GM23338 (cell line): ENCODE measurements at regions not wholly inside any gene's neighbourhood (a gene's known extent, or its start where the extent isn't known, plus 50 kb on each side); places are given as distances from the start of the nearest gene placed in this dataset.

Experiments
- ATAC-seq: fragments of 200-7000 bp; cut with Tn5 transposase; 3 replicates; pipeline ENCODE4 v1.9.1; 2020
- DNase-seq: peaks from one replicate; pipeline ENCODE4 v3.0.0-alpha.2; 2015; ENCODE audit warnings: low spot score
- H2AFZ ChIP-seq: fragments of 200-600 bp; sonication (generic); 2 replicates; pipeline ENCODE4 v1.8.0; 2016; ENCODE audit warnings: antibody characterized with exemption, mild to moderate bottlenecking, moderate library complexity
- H3F3A ChIP-seq: fragments of 200-600 bp; sonication (generic); replicated peaks from 2 replicates; pipeline ENCODE4 v1.8.0; 2017; ENCODE audit warnings: antibody characterized with exemption, mixed run types, low read depth
- H3K27ac ChIP-seq: fragments of 200-600 bp; sonication (generic); 2 replicates; pipeline ENCODE4 v1.6.1; 2016; ENCODE audit warnings: low read depth
- H3K27me3 ChIP-seq: fragments of 200-600 bp; sonication (generic); 2 replicates; pipeline ENCODE4 v1.8.0; 2016; ENCODE audit warnings: mild to moderate bottlenecking, mixed run types, moderate library complexity; ENCODE audit not compliant: insufficient read depth
- H3K36me3 ChIP-seq: fragments of 200-600 bp; sonication (generic); 2 replicates; pipeline ENCODE4 v1.8.0; 2016; ENCODE audit warnings: mild to moderate bottlenecking; ENCODE audit not compliant: insufficient read depth
- H3K4me1 ChIP-seq: fragments of 200-600 bp; sonication (generic); 2 replicates; pipeline ENCODE4 v1.8.0; 2016; ENCODE audit warnings: mild to moderate bottlenecking, moderate library complexity; ENCODE audit not compliant: insufficient read depth
- H3K4me2 ChIP-seq: fragments of 200-600 bp; sonication (generic); 2 replicates; pipeline ENCODE4 v1.7.1; 2017; ENCODE audit warnings: mixed run types
- H3K4me3 ChIP-seq: fragments of 200-600 bp; sonication (generic); 2 replicates; pipeline ENCODE4 v1.6.1; 2016; ENCODE audit warnings: mixed run types
- H3K79me2 ChIP-seq: fragments of 200-600 bp; sonication (generic); replicated peaks from 2 replicates; pipeline ENCODE4 v1.8.0; 2017; ENCODE audit warnings: mild to moderate bottlenecking; ENCODE audit not compliant: insufficient read depth
- H3K9me2 ChIP-seq: fragments of 200-600 bp; sonication (generic); 2 replicates; pipeline ENCODE4 v1.8.0; 2017; ENCODE audit not compliant: insufficient read depth
- H4K20me1 ChIP-seq: fragments of 200-600 bp; sonication (generic); replicated peaks from 2 replicates; pipeline ENCODE4 v1.8.0; 2017; ENCODE audit warnings: mild to moderate bottlenecking; ENCODE audit not compliant: insufficient read depth
- H3K27ac Mint-ChIP-seq: 2 replicates; pipeline ENCODE4 v1.8.0; 2020; ENCODE audit warnings: inconsistent platforms, mild to moderate bottlenecking, moderate library complexity, mixed read lengths
- H3K27me3 Mint-ChIP-seq: 3 replicates; pipeline ENCODE4 v1.8.0; 2022; ENCODE audit warnings: low read depth, mild to moderate bottlenecking, moderate library complexity, mixed read lengths, inconsistent platforms; ENCODE audit not compliant: insufficient read depth, poor library complexity
- H3K36me3 Mint-ChIP-seq: 3 replicates; pipeline ENCODE4 v1.8.0; 2021; ENCODE audit warnings: low read depth, mild to moderate bottlenecking, inconsistent platforms, moderate library complexity, mixed read lengths
- H3K4me1 Mint-ChIP-seq: 3 replicates; pipeline ENCODE4 v1.8.0; 2020; ENCODE audit warnings: mild to moderate bottlenecking, inconsistent platforms, mixed read lengths
- H3K4me3 Mint-ChIP-seq: 3 replicates; pipeline ENCODE4 v1.8.0; 2021; ENCODE audit warnings: moderate library complexity, mild to moderate bottlenecking, inconsistent platforms, mixed read lengths
- H3K9me3 Mint-ChIP-seq: 3 replicates; pipeline ENCODE4 v1.8.0; 2020; ENCODE audit warnings: moderate library complexity, mild to moderate bottlenecking, inconsistent platforms, mixed read lengths
- CREB1 ChIP-seq: fragments of 250-450 bp; sonication (Bioruptor Pico); IDR thresholded peaks from 2 replicates; pipeline ENCODE4 v1.5.0; 2020; ENCODE audit warnings: low read depth, mild to moderate bottlenecking, moderate library complexity
- EZH2phosphoT487 ChIP-seq: fragments of 200-600 bp; sonication (generic); IDR thresholded peaks from one replicate; pipeline ENCODE4 v1.8.1; 2018; ENCODE audit warnings: antibody characterized with exemption; ENCODE audit not compliant: unreplicated experiment
- JUNB ChIP-seq: IDR thresholded peaks from one replicate; pipeline ENCODE4 v1.6.1; 2016; ENCODE audit warnings: antibody characterized with exemption; ENCODE audit not compliant: unreplicated experiment
- NANOG ChIP-seq: IDR thresholded peaks from 2 replicates; pipeline ENCODE4 v1.6.1; 2016; ENCODE audit warnings: antibody characterized with exemption, borderline replicate concordance
- POLR2AphosphoS5 ChIP-seq: IDR thresholded peaks from 2 replicates; pipeline ENCODE4 v1.6.1; 2016; ENCODE audit warnings: antibody characterized with exemption, low read depth
- STAT1 ChIP-seq: IDR thresholded peaks from one replicate; pipeline ENCODE4 v1.6.1; 2016; ENCODE audit warnings: antibody characterized with exemption; ENCODE audit not compliant: unreplicated experiment
- TF ChIP-seq, protein P1 (sequence below): IDR thresholded peaks from one replicate; pipeline ENCODE4 v1.6.1; 2018; ENCODE audit warnings: antibody characterized with exemption; ENCODE audit not compliant: unreplicated experiment
- TF ChIP-seq, protein P2 (sequence below): fragments of 250-450 bp; sonication (Bioruptor Pico); IDR thresholded peaks from 2 replicates; pipeline ENCODE4 v1.5.0; 2020; ENCODE audit warnings: mild to moderate bottlenecking, moderate library complexity
- TF ChIP-seq, protein P3 (sequence below), 2 experiments: fragments of 200-600 bp in 1 of 2; sonication (generic) in 1 of 2; conservative IDR thresholded peaks; 2 replicates each; pipeline versions ENCODE4 v1.5.1 to v1.6.1; 2016 to 2017; ENCODE audit warnings: antibody characterized with exemption in 2 of 2, low read depth in 2 of 2, mild to moderate bottlenecking in 2 of 2, moderate library complexity in 1 of 2

DNA sequence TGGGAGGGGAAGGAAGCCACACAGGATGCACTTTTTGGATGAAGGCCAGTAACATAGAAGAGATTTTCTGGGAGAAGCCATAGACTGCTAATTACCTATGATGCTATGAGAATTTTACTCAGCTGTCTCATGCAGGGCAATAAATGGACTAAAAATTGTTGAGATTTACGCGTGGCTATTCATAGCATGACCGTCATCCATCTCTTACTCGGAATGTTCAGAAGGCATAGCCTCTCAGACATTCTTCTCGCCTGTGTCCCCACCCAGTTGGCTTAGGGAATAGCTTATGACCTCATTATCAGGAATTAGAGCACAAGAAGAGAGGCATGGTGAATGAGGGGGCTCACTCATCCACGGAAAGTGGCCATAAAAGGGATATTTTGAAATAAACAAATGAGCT is 107.9 kb upstream of the ATP10A start (continued):
- TF ChIP-seq, protein P1, sequence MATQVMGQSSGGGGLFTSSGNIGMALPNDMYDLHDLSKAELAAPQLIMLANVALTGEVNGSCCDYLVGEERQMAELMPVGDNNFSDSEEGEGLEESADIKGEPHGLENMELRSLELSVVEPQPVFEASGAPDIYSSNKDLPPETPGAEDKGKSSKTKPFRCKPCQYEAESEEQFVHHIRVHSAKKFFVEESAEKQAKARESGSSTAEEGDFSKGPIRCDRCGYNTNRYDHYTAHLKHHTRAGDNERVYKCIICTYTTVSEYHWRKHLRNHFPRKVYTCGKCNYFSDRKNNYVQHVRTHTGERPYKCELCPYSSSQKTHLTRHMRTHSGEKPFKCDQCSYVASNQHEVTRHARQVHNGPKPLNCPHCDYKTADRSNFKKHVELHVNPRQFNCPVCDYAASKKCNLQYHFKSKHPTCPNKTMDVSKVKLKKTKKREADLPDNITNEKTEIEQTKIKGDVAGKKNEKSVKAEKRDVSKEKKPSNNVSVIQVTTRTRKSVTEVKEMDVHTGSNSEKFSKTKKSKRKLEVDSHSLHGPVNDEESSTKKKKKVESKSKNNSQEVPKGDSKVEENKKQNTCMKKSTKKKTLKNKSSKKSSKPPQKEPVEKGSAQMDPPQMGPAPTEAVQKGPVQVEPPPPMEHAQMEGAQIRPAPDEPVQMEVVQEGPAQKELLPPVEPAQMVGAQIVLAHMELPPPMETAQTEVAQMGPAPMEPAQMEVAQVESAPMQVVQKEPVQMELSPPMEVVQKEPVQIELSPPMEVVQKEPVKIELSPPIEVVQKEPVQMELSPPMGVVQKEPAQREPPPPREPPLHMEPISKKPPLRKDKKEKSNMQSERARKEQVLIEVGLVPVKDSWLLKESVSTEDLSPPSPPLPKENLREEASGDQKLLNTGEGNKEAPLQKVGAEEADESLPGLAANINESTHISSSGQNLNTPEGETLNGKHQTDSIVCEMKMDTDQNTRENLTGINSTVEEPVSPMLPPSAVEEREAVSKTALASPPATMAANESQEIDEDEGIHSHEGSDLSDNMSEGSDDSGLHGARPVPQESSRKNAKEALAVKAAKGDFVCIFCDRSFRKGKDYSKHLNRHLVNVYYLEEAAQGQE: no peak
- TF ChIP-seq POLR2AphosphoS5: no peak

DNA sequence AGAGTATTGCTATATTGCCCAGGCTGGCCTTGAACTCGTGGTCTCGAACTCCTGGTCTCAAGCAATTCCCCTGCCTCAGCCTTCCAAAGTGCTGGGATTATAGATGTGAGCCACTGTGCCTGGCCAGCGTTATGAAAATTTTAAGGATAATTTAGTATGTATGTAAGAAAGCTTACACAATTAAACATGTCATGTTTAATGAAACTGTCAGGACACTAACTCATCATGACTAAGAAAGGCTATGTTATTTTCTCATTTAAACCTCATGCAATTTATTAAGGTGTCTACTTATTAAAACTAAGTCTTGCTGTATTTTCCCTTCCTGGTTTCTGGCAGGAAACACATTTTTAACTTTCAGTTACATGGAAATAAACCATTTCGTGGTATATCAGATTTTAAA is 106.8 kb upstream of the ATP10A start:
- H2AFZ ChIP-seq: no peak overlapping the region; the same call in 1 of the 2 replicates
- ATAC-seq: no peak
- H3K36me3 ChIP-seq: no peaks in the 10 kb centered on the region
- peaks cover 3% of the 10 kb centered on the region; the same call in 1 of the 2 replicates for H3K4me1 ChIP-seq
- no peaks in the 10 kb centered on the region for H3K27me3 ChIP-seq
- Mint-ChIP-seq H3K27ac (no peak overlapping the region), H3K4me3 (no peak overlapping the region), H3K4me1 (peaks cover 2% of the 10 kb centered on the region; the same call in 1 of the 3 replicates), H3K36me3 (no peaks in the 10 kb centered on the region), H3K9me3 (peaks cover 4% of the 10 kb centered on the region; the same call in 2 of the 3 replicates), H3K27me3 (peaks cover 9% of the 10 kb centered on the region)
- H3K4me2 ChIP-seq: no peak overlapping the region
- H3K4me3 ChIP-seq: no peak overlapping the region
- no peak for DNase-seq
- no peaks in the 10 kb centered on the region for H4K20me1 ChIP-seq
- H3K9me2 ChIP-seq: no peaks in the 10 kb centered on the region
- H3F3A ChIP-seq: no peaks in the 10 kb centered on the region
- no peaks in the 10 kb centered on the region for H3K79me2 ChIP-seq
- H3K27ac ChIP-seq: no peak overlapping the region
- no peak for TF ChIP-seq CREB1 (CRISPR knock-in tag)
- TF ChIP-seq, protein P1: no peak
- TF ChIP-seq POLR2AphosphoS5: no peak
- TF ChIP-seq EZH2phosphoT487: no peak
- TF ChIP-seq, protein P2, sequence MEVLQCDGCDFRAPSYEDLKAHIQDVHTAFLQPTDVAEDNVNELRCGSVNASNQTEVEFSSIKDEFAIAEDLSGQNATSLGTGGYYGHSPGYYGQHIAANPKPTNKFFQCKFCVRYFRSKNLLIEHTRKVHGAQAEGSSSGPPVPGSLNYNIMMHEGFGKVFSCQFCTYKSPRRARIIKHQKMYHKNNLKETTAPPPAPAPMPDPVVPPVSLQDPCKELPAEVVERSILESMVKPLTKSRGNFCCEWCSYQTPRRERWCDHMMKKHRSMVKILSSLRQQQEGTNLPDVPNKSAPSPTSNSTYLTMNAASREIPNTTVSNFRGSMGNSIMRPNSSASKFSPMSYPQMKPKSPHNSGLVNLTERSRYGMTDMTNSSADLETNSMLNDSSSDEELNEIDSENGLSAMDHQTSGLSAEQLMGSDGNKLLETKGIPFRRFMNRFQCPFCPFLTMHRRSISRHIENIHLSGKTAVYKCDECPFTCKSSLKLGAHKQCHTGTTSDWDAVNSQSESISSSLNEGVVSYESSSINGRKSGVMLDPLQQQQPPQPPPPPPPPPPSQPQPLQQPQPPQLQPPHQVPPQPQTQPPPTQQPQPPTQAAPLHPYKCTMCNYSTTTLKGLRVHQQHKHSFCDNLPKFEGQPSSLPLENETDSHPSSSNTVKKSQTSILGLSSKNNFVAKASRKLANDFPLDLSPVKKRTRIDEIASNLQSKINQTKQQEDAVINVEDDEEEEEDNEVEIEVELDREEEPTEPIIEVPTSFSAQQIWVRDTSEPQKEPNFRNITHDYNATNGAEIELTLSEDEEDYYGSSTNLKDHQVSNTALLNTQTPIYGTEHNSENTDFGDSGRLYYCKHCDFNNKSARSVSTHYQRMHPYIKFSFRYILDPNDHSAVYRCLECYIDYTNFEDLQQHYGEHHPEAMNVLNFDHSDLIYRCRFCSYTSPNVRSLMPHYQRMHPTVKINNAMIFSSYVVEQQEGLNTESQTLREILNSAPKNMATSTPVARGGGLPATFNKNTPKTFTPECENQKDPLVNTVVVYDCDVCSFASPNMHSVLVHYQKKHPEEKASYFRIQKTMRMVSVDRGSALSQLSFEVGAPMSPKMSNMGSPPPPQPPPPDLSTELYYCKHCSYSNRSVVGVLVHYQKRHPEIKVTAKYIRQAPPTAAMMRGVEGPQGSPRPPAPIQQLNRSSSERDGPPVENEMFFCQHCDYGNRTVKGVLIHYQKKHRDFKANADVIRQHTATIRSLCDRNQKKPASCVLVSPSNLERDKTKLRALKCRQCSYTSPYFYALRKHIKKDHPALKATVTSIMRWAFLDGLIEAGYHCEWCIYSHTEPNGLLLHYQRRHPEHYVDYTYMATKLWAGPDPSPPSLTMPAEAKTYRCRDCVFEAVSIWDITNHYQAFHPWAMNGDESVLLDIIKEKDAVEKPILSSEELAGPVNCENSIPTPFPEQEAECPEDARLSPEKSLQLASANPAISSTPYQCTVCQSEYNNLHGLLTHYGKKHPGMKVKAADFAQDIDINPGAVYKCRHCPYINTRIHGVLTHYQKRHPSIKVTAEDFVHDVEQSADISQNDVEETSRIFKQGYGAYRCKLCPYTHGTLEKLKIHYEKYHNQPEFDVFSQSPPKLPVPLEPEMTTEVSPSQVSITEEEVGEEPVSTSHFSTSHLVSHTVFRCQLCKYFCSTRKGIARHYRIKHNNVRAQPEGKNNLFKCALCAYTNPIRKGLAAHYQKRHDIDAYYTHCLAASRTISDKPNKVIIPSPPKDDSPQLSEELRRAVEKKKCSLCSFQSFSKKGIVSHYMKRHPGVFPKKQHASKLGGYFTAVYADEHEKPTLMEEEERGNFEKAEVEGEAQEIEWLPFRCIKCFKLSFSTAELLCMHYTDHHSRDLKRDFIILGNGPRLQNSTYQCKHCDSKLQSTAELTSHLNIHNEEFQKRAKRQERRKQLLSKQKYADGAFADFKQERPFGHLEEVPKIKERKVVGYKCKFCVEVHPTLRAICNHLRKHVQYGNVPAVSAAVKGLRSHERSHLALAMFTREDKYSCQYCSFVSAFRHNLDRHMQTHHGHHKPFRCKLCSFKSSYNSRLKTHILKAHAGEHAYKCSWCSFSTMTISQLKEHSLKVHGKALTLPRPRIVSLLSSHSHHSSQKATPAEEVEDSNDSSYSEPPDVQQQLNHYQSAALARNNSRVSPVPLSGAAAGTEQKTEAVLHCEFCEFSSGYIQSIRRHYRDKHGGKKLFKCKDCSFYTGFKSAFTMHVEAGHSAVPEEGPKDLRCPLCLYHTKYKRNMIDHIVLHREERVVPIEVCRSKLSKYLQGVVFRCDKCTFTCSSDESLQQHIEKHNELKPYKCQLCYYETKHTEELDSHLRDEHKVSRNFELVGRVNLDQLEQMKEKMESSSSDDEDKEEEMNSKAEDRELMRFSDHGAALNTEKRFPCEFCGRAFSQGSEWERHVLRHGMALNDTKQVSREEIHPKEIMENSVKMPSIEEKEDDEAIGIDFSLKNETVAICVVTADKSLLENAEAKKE: no peak
- TF ChIP-seq NANOG: no peak
- TF ChIP-seq, protein P3, sequence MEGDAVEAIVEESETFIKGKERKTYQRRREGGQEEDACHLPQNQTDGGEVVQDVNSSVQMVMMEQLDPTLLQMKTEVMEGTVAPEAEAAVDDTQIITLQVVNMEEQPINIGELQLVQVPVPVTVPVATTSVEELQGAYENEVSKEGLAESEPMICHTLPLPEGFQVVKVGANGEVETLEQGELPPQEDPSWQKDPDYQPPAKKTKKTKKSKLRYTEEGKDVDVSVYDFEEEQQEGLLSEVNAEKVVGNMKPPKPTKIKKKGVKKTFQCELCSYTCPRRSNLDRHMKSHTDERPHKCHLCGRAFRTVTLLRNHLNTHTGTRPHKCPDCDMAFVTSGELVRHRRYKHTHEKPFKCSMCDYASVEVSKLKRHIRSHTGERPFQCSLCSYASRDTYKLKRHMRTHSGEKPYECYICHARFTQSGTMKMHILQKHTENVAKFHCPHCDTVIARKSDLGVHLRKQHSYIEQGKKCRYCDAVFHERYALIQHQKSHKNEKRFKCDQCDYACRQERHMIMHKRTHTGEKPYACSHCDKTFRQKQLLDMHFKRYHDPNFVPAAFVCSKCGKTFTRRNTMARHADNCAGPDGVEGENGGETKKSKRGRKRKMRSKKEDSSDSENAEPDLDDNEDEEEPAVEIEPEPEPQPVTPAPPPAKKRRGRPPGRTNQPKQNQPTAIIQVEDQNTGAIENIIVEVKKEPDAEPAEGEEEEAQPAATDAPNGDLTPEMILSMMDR (conservative IDR thresholded peaks at IDR 0.05; ENCODE audit: low read depth in 2 of 2): no peak
- TF ChIP-seq STAT1: no peak
- no peak for TF ChIP-seq JUNB
